ENCODE measurements at regions not wholly inside any gene's neighbourhood (a gene's known extent, or its start where the extent isn't known, plus 50 kb on each side); places are given as distances from the start of the nearest gene placed in this dataset.

DNA sequence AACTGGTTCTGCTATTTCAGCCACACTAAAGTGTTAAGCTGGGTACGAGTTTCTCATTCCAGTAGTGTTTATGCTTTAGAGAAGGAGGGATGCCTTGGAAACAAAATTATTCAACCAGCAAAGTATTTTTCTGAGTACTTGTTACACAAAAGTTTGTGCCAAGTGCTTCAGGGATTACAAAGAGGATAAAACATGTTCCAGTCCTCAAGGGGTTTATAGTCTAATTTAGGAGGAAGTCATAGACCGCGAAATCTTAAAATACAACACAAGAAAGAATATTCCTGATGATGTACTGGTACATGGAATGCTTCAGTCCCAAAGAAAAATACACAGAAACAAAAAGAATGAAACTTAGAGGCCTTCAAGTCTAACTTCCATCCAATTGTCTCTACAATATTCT, 85.4 kb upstream of the NR4A3 start:
- Histone ChIP-seq H3K36me3 (ENCODE audit: insufficient read depth, low read length) (no peaks in the 10 kb centered on the region), H3K27me3 (ENCODE audit: insufficient read depth, low read length) (peaks cover 9% of the 10 kb centered on the region), H3K27ac (ENCODE audit: low read depth, low read length) (no peak overlapping the region), H3K79me2 (ENCODE audit: control insufficient read depth, insufficient read depth, low read length, unreplicated experiment) (no peaks in the 10 kb centered on the region), H2AFZ (ENCODE audit: low read length, unreplicated experiment) (no peak overlapping the region), H3K4me1 (ENCODE audit: control insufficient read depth, insufficient read depth, low read length, unreplicated experiment) (no peaks in the 10 kb centered on the region), H3K4me3 (ENCODE audit: low read depth, low read length) (no peak overlapping the region)

DNA sequence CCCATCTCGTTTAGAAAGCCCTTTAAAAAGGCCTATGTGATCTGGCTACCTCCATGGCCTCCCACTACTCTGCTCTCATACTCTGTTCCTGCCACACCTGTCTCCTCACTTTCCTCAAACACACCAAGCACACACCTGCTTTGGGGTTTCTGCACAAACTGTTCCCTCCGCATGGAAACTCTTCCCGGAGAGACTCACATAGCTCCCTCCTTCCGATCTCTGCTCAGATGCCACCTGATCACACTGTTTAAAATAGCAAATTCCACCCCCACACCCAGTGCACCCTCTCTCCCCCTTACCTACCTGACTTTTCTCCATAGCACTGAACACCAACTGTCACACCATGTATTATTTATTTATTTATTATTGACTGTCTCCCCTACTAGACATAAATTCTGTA, 84.0 kb upstream of the NR4A3 start:
- H3K4me1 ChIP-seq (ENCODE audit: control insufficient read depth, insufficient read depth, low read length, unreplicated experiment), result no peaks in the 10 kb centered on the region
- no peaks in the 10 kb centered on the region for H3K79me2 ChIP-seq (ENCODE audit: control insufficient read depth, insufficient read depth, low read length, unreplicated experiment)
- H3K27me3 ChIP-seq (ENCODE audit: insufficient read depth, low read length), result peaks cover 9% of the 10 kb centered on the region
- H3K36me3 ChIP-seq (ENCODE audit: insufficient read depth, low read length), result no peaks in the 10 kb centered on the region
- no peak overlapping the region for H2AFZ ChIP-seq (ENCODE audit: low read length, unreplicated experiment)
- no peak overlapping the region for H3K4me3 ChIP-seq (ENCODE audit: low read depth, low read length)
- H3K27ac ChIP-seq (ENCODE audit: low read depth, low read length), result no peak overlapping the region

GRCh38 chr9:99743006-99743405, 78.7 kb upstream of the NR4A3 start:
- H3K27ac ChIP-seq (ENCODE audit: low read depth, low read length), result no peak overlapping the region
- no peak overlapping the region for H2AFZ ChIP-seq (ENCODE audit: low read length, unreplicated experiment)
- no peaks in the 10 kb centered on the region for H3K4me1 ChIP-seq (ENCODE audit: control insufficient read depth, insufficient read depth, low read length, unreplicated experiment)
- peaks cover 9% of the 10 kb centered on the region for H3K27me3 ChIP-seq (ENCODE audit: insufficient read depth, low read length)
- no peak overlapping the region for H3K4me3 ChIP-seq (ENCODE audit: low read depth, low read length)
- no peaks in the 10 kb centered on the region for H3K79me2 ChIP-seq (ENCODE audit: control insufficient read depth, insufficient read depth, low read length, unreplicated experiment)
- no peaks in the 10 kb centered on the region for H3K36me3 ChIP-seq (ENCODE audit: insufficient read depth, low read length)

GRCh38 chr9:99743455-99743854, 78.2 kb upstream of the NR4A3 start:
- Histone ChIP-seq H3K27me3 (ENCODE audit: insufficient read depth, low read length) (peaks cover 7% of the 10 kb centered on the region), H3K36me3 (ENCODE audit: insufficient read depth, low read length) (no peaks in the 10 kb centered on the region), H2AFZ (ENCODE audit: low read length, unreplicated experiment) (no peak overlapping the region), H3K4me3 (ENCODE audit: low read depth, low read length) (no peak overlapping the region), H3K79me2 (ENCODE audit: control insufficient read depth, insufficient read depth, low read length, unreplicated experiment) (no peaks in the 10 kb centered on the region), H3K4me1 (ENCODE audit: control insufficient read depth, insufficient read depth, low read length, unreplicated experiment) (no peaks in the 10 kb centered on the region), H3K27ac (ENCODE audit: low read depth, low read length) (no peak overlapping the region)

- Histone ChIP-seq H3K36me3 (ENCODE audit: insufficient read depth, low read length) (no peaks in the 10 kb centered on the region), H3K27me3 (ENCODE audit: insufficient read depth, low read length) (peaks cover 3% of the 10 kb centered on the region), H3K27ac (ENCODE audit: low read depth, low read length) (no peak overlapping the region), H3K4me3 (ENCODE audit: low read depth, low read length) (no peak overlapping the region), H2AFZ (ENCODE audit: low read length, unreplicated experiment) (no peak overlapping the region), H3K79me2 (ENCODE audit: control insufficient read depth, insufficient read depth, low read length, unreplicated experiment) (no peaks in the 10 kb centered on the region), H3K4me1 (ENCODE audit: control insufficient read depth, insufficient read depth, low read length, unreplicated experiment) (no peaks in the 10 kb centered on the region)
Observed at GRCh38 chr9:99744132-99744531, 77.6 kb upstream of the NR4A3 start.

DNA sequence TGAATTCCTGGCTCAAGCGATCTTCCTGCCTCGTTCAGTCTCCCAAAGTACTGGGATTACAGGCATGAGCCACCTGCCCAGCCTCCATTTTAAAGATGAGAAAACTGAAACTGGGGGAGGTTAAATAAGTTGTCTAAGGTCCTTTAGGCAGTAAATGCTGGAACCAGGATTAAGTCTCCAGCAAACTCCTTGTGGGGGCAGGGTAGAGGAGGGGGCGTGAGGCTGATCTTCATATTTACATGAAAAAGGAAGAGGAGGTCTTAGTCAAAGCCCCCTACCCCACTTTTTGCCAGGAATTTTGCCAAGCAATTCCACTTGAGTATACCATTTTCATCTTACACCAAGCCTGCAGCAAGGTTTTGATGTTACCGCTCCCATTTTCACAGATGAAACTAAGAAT, 76.6 kb upstream of the NR4A3 start:
- H3K4me3 ChIP-seq (ENCODE audit: low read depth, low read length), result no peak overlapping the region
- H3K79me2 ChIP-seq (ENCODE audit: control insufficient read depth, insufficient read depth, low read length, unreplicated experiment), result no peaks in the 10 kb centered on the region
- H2AFZ ChIP-seq (ENCODE audit: low read length, unreplicated experiment), result no peak overlapping the region
- H3K4me1 ChIP-seq (ENCODE audit: control insufficient read depth, insufficient read depth, low read length, unreplicated experiment), result no peaks in the 10 kb centered on the region
- no peaks in the 10 kb centered on the region for H3K36me3 ChIP-seq (ENCODE audit: insufficient read depth, low read length)
- peaks cover under 1% of the 10 kb centered on the region for H3K27me3 ChIP-seq (ENCODE audit: insufficient read depth, low read length)
- H3K27ac ChIP-seq (ENCODE audit: low read depth, low read length), result no peak overlapping the region

DNA sequence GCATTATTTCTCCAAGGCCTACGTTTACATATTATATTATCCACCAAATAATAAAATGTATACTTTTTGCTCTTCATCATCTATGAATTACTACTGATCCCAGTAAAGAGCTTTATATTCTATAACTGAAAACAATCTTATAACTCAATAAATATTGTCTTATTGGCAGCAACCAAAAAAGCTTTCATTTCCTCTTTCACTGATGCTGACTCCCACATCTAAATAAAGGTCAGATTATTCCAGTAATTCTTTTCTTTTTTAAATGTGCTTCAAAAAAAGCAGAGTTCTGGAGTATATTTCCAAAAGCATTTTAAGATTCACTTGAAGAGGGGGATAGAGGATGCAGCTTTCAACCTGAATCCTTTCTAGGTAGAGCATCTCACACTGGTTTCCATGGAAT, 75.3 kb upstream of the NR4A3 start:
- H3K27ac ChIP-seq (ENCODE audit: low read depth, low read length), result no peak overlapping the region
- no peaks in the 10 kb centered on the region for H3K36me3 ChIP-seq (ENCODE audit: insufficient read depth, low read length)
- H3K4me1 ChIP-seq (ENCODE audit: control insufficient read depth, insufficient read depth, low read length, unreplicated experiment), result no peaks in the 10 kb centered on the region
- no peak overlapping the region for H3K4me3 ChIP-seq (ENCODE audit: low read depth, low read length)
- no peak overlapping the region for H2AFZ ChIP-seq (ENCODE audit: low read length, unreplicated experiment)
- H3K79me2 ChIP-seq (ENCODE audit: control insufficient read depth, insufficient read depth, low read length, unreplicated experiment), result no peaks in the 10 kb centered on the region
- no peaks in the 10 kb centered on the region for H3K27me3 ChIP-seq (ENCODE audit: insufficient read depth, low read length)

DNA sequence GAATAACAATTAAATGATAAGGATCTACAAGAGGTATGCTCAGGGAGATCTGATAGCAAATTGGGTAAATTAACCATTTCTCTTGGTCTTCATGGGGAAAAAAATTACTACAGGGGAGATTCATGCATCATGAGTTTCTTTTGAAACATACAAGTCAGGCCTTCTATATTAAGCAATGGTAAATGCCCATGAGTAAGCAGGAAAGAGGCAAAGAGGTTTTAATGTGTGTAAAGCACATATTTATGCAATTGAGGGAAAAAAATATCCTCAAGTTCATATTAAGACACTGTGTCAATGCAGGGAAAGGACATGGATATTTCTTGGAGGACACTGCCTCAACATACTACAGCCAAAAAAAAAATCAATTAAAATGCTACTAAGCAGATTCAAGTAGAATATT, 73.4 kb upstream of the NR4A3 start:
- H3K27me3 ChIP-seq (ENCODE audit: insufficient read depth, low read length), result no peaks in the 10 kb centered on the region
- H3K27ac ChIP-seq (ENCODE audit: low read depth, low read length), result no peak overlapping the region
- H3K79me2 ChIP-seq (ENCODE audit: control insufficient read depth, insufficient read depth, low read length, unreplicated experiment), result no peaks in the 10 kb centered on the region
- H3K4me1 ChIP-seq (ENCODE audit: control insufficient read depth, insufficient read depth, low read length, unreplicated experiment), result peaks cover 3% of the 10 kb centered on the region
- no peak overlapping the region for H2AFZ ChIP-seq (ENCODE audit: low read length, unreplicated experiment)
- H3K36me3 ChIP-seq (ENCODE audit: insufficient read depth, low read length), result no peaks in the 10 kb centered on the region
- H3K4me3 ChIP-seq (ENCODE audit: low read depth, low read length), result no peak overlapping the region

DNA sequence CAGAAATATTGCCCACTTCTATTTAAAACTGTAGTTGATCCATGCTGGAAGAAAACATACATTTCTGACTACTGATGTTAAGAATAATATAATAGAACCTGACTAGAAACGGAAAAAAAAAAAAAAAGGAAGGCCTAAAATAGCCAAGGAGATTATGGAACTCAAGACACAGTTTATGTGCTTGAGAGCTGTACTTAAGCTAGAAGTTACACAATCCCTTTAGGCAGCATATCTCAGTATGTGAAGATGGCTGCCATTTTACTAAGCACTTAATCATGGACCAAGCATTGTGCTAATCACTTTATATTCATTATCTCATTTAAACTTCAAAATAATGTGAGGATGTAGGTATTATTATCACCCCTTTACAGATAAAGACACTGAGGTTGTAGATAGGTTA, 73.0 kb upstream of the NR4A3 start:
- peaks cover 3% of the 10 kb centered on the region for H3K4me1 ChIP-seq (ENCODE audit: control insufficient read depth, insufficient read depth, low read length, unreplicated experiment)
- no peaks in the 10 kb centered on the region for H3K27me3 ChIP-seq (ENCODE audit: insufficient read depth, low read length)
- no peak overlapping the region for H3K27ac ChIP-seq (ENCODE audit: low read depth, low read length)
- no peaks in the 10 kb centered on the region for H3K79me2 ChIP-seq (ENCODE audit: control insufficient read depth, insufficient read depth, low read length, unreplicated experiment)
- H2AFZ ChIP-seq (ENCODE audit: low read length, unreplicated experiment), result no peak overlapping the region
- H3K4me3 ChIP-seq (ENCODE audit: low read depth, low read length), result no peak overlapping the region
- no peaks in the 10 kb centered on the region for H3K36me3 ChIP-seq (ENCODE audit: insufficient read depth, low read length)

DNA sequence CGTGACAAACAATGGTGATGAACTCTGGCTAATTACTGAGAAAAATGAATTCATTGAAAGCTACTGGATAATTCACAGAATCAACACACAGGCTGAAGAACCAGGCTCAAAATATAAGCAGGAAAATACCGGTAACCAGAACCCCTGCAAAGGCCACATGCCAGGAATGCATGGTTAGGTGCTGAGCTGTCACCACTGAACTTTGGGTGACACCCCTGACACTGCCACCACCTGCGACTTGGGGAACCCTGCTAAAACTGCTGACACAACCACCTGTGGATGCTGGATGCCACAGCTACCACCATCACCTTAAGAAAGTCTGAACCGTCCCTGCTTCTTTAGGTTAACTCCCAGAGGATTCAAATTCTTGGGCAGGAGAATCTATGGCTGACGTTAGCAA, 72.0 kb upstream of the NR4A3 start:
- no peaks in the 10 kb centered on the region for H3K36me3 ChIP-seq (ENCODE audit: insufficient read depth, low read length)
- H3K79me2 ChIP-seq (ENCODE audit: control insufficient read depth, insufficient read depth, low read length, unreplicated experiment), result no peaks in the 10 kb centered on the region
- no peak overlapping the region for H3K4me3 ChIP-seq (ENCODE audit: low read depth, low read length)
- no peak overlapping the region for H3K27ac ChIP-seq (ENCODE audit: low read depth, low read length)
- peaks cover 3% of the 10 kb centered on the region for H3K4me1 ChIP-seq (ENCODE audit: control insufficient read depth, insufficient read depth, low read length, unreplicated experiment)
- no peak overlapping the region for H2AFZ ChIP-seq (ENCODE audit: low read length, unreplicated experiment)
- no peaks in the 10 kb centered on the region for H3K27me3 ChIP-seq (ENCODE audit: insufficient read depth, low read length)

- H2AFZ ChIP-seq (ENCODE audit: low read length, unreplicated experiment), result no peak overlapping the region
- no peak overlapping the region for H3K4me3 ChIP-seq (ENCODE audit: low read depth, low read length)
- no peaks in the 10 kb centered on the region for H3K79me2 ChIP-seq (ENCODE audit: control insufficient read depth, insufficient read depth, low read length, unreplicated experiment)
- peaks cover 3% of the 10 kb centered on the region for H3K4me1 ChIP-seq (ENCODE audit: control insufficient read depth, insufficient read depth, low read length, unreplicated experiment)
- H3K27me3 ChIP-seq (ENCODE audit: insufficient read depth, low read length), result no peaks in the 10 kb centered on the region
- no peak overlapping the region for H3K27ac ChIP-seq (ENCODE audit: low read depth, low read length)
- no peaks in the 10 kb centered on the region for H3K36me3 ChIP-seq (ENCODE audit: insufficient read depth, low read length)
Observed at GRCh38 chr9:99750526-99750925, 71.2 kb upstream of the NR4A3 start.
